Limb (tissue), 2 donors: ENCODE measurements at regions not wholly inside any gene's neighbourhood (a gene's known extent, or its start where the extent isn't known, plus 50 kb on each side); places are given as distances from the start of the nearest gene placed in this dataset.
A peak's percentile ranks its signal among the peaks of the same experiment; 100 is the strongest.

ENCODE experiments used
- DNase-seq, 2 donors: peaks; one replicate each; pipeline ENCODE4 v3.0.0-alpha.2; 2016; ENCODE audit errors: extremely low spot score in 2 of 2

DNA sequence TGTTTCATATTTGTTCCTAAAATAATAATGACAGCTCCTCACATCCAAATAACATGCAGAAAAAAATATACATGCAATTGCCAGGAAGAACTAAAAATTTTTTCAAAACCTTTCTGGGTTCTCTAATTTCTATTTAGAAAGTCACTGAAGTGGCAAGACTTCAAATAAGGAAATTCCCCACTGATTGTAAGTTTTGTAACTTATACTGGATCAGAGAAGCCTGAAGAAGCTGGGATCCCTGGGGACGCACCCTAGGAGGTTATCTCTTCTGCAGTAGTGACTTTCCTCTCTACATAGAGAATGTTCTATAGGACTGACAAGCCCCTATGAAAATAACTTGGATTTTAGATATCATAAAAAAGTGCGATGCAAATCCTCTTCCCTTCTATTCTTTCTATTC is 182.6 kb downstream of the MRPL39 start:
- DNase-seq, result no peak

DNA sequence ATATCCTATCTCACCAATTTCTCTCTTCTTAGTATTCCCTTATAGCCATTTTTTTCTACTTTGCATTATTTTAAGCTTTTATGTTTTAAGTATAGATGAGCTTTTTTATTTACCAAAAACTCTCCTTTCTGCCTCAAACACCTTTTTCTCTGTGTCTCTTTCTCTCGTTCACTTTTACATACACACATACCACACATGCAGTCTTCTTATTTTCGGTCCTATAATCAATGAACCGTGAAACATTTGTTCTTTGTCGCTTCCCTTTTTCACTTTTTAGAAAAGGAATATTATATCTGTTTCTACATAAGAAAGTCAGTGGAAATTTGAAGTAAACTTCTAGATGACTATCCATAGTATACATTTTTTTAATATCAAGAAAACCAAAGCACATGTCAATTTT is 183.2 kb downstream of the MRPL39 start:
- no peak for DNase-seq

DNA sequence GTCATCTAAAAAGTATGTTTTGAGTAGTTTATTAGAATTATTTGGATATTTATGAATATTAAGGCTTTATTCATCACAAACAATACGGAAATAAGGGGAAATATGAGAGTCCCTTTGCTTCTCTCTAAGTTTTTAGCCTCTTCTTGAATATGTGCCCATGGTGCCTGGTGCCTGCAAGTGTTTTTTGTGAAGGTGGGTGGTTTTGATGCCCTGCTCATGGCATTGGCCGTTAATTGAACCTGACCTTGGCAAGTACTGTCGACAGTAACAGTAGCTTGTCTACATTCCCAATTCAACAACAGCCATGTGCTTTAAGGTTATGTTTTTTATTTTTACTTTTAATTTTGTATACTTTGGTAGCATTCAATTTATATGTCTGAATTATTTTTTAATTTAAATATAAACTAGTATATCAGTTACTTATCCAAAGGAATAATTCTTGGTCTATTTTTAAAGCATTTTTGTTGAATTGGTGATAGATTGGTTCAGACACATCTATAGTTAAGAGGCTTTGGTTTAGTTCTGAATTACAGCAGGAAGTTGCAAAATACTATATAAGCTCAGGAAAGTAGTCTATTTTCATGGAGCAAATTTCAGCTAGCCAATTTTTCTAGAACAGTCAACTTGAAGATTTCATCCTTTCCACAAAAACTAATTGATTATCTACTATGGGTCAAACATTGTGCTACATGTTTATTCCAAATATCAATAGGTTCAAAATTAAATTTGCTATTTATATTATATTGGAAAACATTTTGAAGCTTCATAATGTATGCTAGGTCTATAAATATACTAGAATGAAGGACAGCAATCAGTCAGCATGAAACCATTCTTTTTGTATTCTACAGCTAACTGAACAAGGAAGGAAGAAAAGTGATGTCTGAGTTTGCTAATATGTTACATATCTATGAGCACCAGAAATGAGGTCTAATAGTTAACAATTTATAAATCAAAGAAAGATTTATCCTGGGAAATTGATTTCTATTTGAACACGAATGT is 184.4 kb downstream of the MRPL39 start:
- no peak for DNase-seq

DNA sequence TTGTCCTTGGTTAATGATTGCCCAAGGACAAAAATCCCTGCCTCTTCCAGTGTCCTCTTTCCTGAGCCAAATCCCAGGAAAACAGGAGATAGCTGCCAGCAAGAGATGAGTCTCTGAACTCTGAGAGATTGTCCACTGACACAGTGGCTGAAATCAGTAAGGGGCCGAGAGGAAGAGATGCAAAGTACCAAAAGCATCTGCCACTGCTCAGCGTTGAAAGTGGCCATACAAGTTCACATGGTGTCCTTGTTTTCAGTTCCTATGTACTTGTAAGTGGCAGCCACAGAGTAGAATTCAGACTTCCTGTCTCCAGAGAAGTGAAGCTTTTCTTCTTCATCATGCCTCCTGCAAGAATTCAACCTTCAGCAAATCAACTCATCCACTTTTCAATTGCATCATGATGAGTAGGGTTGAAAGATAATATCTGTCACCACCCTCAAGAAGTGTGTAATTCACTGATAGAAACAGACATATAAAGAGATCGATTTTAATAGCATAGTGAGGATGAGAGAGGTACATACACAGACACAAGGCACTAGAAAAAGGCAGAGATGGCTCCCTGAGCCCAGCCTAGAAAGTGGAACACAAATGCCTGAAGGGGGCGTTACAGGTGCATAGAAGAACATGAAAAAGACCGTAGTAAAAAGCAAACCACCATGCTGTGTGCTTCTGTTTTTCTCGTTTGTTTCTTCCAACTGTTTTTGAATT is 185.8 kb downstream of the MRPL39 start:
- DNase-seq, result no peak

DNA sequence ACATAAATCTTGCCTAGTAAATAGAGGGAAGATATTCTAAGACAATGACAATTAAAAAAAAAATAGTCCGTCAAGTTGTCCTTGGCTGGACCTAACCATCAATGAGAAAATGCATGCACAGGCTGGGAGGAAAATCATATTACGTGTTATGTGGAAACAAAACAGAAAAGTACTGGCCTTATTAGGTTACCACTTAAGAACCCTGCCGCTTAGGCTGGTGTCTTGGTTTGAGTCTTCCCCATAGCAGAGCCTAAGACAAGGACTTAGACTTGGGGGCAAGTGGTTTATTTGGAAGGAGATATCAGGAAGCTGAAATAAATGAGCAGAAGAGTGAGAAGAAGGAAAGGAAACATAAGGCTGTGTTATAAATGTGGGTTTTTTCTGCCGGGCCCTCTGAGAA is 186.4 kb downstream of the MRPL39 start:
- no peak for DNase-seq

DNA sequence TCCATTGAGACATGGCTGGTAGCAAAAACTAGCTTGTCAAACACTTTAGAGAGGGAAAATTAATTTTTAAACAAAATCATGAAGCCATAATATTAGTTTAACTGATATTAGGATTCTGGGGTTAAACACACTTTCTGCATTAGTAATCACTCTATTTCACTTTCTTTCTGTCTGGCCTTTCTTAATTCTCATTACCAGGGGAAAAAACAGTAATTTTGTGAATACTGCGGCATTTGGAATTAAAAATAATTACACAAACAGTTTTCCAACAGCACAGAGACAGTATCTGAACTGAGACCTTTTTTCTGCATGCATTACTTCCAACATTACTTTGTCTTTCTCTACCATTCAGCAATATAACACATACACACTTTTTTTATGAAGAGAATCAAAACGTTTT is 190.6 kb downstream of the MRPL39 start:
- no peak for DNase-seq

DNA sequence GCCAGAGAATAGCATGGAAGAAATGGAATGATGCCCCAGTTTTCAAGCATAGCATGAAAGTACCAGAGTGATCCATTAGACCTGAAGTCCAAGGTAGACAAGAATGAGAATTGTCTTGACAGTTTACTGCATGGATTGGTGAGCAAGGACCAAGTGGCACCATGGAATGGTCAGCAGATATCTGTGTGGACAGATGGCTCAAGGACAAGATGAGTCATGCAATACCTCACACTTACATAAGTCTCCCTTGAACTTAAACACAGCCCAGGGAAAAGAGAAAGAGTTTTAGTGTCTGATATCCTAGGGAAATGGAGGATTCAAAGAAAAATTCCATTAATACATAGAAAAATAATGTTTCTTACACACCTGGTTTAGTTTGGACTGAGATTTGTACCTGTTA is 195.2 kb downstream of the MRPL39 start:
- no peak for DNase-seq

DNA sequence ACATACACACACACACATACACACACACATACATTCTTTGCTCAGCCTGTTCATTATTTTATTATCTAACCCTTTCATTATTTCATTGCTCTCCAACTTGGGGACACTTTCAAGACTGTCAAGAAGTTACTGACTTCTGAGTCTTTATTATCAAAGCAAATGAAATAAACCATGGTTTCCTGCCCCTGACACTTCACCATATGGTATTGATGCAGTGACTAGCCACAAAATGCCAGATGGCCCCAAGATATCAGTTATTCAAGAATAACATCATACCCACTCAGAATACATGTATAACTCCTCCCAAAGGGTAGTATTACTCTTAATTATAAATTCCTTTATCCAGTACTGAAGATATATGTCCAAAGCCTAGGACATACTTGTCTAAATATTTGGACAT is 197.3 kb downstream of the MRPL39 start:
- no peak for DNase-seq

DNA sequence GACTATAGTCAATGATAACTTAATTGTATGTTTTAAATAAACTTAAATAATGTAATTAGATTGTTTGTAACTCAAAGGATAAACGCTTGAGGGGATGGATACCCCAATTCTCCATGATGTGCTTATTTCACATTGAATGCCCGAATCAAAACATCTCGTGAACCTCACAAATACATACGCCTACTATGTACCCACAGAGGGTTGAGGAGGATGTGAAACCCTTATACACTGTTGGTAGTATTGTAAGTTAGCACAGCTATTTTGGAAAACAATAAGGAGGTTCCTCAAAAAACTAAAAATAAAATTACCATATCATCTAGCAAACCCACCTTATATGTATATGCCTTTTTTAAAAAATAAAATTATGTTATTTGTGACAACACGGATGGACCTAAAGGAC is 198.6 kb downstream of the MRPL39 start:
- no peak for DNase-seq

DNA sequence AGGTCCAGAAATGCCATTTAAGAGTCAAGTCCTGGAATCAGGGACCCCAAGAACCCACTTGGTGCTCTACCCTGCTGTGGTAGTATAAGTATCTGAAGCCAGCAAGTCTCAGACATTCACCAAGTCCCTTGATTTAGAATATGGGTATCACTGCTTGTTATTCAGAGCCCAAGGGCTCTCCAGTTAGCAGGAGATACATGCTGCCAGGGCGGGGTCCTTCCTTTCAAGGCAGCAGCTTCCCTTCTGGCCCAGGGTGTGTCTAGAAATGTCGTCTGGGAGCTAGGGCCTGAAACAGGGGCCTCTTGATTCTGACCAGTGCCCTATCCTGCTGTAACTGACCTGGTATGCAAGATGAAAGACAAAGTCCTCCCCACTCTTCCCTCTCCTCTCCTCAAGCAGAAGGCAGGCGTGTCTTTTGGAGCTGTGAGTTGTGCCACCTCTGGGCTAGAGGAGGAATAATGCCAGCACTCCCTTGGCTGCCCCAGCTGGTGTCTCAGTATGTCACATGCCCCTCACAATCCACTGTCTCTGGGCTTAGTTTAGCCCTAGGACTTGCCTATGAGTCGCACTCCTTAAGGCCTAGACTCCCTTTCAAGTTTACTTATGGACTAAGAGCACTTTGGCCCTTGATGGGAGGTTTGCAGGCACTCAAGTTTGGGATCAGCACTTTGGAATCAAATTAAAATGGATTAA is 200.2 kb downstream of the MRPL39 start:
- DNase-seq, result no peak

DNA sequence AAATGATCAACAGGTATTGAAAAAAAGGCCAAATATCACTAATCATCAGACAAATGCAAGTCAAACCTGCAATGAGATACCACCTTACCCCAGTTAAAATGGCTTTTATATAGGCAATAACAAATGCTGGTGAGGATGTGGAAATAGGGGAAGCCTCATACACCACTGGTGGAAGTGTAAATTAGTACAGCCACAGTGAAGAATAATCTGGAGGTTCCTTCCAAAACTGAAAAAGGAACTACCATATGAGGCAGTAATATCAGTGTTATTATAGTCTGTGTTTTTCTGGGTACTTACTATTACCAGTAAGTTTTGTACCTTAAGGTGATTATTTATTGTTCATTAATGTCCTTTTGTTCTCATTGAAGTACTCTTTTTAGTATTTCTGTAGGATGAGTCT is 201.3 kb downstream of the MRPL39 start:
- DNase-seq, result no peak

DNA sequence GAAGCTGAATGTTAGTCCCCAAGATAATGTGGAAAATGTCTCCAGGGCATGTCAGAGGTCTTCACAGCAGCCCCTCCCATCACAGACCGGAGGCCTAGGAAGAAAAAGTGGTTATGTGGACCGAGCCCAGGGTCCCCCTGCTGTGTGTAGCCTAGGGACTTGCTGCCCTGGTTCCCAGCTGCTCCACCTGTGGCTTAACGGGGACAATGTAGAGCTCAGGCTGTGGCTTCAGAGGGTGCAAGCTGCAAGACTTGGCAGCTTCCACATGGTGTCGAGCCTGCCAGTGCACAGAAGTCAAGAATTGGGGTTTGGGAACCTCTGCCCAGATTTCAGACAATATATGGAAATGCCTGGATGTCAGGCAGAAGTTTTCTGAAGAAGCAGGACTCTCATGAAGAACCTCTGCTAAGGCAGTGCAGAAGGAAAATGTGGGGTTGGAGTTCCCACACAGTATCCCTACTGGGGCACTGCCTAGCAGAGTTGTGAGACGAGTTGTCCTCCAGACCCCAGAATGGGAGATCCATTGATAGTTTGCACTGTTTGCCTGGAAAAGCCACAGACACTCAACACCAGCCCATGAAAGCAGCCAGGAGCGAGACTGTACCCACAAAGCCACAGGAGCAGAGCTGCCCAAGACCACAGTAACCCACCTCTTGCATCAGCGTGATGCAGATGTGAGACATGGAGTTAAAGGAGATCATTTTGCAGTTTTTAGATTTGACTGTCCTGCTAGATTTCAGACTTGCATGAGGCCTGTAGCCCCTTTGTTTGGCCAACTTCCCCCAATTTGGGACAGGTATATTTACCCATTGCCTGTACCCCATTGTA is 204.9 kb downstream of the MRPL39 start:
- no peak for DNase-seq

DNA sequence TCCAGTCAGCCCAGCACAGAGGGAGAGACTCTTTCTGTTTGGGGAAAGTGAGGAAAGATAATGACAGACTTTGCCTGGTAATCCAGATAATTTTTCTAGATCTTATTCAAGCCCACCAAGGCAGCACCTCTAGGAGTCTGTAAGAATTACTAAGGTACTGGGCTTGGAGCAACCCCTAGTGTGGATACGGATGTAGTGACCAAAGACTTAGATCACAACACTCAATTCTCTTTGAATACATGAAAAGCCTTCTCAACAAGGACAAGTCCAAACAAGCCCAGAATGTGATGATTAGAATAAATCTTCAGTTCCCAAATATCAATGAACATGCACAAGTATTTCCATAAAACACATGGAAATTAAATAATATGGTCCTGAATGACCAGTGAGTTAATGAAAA is 206.9 kb downstream of the MRPL39 start:
- no peak for DNase-seq

DNA sequence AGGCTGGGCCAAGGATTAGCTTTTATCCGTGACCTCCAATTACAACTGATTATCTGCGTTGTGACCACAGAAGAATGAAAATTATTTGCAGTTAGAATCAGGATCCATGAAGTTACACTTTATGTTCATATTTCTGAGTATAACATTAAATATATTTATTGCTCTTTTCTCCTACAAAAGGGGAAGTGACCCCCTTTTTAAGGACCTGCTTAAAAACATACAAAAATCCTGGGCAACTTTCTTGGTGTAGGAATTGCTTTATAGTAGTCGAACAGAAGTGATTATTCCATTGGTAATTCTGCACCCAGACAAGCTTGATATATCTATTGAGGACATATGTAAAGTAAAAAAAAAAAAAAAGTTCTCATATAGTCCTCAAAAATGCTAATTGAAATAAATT is 208.7 kb downstream of the MRPL39 start:
- DNase-seq, result no peak

DNA sequence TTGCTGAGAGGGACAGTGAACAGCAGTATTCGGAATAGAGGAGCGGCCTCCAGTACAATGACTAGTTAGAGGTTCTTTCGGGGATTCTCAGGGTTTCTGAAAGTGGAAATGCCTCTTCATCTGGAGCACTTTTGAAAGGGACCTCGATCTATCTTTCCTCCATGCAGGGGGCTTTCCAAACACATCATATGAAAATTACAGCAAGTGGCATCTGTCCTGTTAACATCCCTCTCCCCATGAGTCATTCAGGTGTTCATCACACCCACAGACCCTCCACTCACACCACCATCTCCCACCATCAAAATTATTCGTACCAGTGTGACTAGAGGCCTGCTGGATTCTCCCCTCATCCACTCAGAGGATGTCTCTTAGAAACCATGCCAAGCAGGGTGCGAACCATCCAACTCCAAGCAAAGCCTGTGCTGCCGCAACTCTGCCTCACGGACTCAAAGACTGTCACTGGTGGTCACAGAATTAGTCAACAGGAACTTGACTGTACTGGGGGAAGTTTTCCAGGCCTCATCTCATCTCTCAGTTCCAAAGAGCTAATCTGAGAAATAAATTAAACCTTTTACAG is 211.1 kb downstream of the MRPL39 start:
- DNase-seq, result no peak

DNA sequence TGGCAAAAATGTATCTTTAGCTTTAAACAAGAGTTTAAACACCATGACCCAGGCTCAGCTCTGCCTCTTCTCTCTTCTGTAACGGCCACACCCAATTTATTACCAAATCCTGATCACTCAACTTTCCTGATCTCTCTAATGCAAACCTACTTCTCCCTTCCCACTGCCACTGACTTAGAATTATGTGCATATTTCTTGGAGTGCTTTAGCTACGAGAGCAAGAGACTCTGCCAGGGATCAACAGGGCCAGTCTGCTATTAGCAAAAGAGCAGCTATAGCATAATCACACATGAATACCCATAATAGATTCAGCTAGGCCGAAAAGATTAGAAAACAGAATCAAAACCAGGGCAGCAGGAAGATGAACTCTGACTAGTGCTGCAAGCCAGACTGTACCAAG is 215.5 kb downstream of the MRPL39 start:
- no peak for DNase-seq

DNA sequence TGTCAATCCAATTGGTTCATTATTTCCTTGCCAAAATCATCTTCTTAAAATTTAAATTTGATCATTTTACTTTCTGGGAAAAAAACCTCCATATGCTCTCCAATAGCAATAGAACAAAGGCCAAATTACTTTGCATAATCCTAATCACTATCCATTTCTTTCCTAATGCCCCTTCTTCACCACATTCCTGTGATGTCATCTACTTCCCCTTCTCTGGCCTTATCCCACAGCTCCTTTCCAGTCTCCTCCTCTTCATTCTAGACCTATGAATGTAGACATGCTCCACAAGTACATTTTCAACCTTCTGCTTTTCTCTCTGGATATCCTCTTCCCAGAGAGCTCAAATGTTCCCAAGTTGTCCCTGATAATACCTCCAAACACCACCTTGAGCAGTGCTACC is 216.6 kb downstream of the MRPL39 start:
- no peak for DNase-seq

DNA sequence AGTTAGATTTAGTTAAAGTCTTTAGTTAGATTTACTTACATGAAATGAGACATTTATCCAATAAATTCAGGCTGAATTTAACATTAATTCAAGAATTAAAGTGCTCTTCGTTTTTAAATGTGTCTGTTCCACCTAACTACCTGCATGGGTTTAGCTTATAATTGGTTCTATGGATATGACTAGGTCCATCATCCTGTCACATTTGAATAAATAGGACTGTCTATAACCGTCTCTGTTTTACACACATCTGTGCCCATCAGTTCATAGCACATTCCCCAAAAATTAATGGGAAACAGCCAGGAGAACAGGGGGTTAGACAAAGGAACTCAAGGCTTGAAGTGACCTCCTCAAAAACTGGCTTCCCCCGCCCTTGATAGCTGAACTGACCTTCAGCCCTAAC is 219.6 kb downstream of the MRPL39 start:
- no peak for DNase-seq

DNA sequence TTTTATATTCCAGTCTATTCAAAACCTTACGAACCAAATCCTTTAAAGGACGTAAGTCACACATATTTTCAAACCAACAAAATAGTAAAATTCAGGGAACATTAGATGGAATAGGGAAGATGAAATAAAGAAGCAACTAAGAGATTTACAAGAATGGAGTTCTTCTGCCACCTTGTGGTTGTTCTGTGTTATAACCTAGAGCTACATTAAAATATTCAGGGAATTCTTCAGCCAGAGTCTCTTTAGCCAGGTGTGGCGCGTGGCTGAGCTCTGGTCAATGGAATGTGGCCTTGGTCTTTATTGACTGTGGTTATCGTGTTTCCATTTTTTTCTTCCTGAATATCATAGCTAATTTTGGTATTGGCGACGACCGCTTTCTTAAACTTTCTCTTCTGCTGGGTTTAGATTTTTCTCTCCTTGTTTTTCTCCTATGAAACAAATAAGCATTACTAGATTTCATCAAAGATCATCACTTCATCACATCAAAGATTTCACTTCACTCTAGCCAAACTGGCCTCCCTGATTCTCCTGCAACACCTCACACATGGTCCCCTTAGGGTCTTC is 221.3 kb downstream of the MRPL39 start:
- DNase-seq, result peak; percentile 39 to 81

DNA sequence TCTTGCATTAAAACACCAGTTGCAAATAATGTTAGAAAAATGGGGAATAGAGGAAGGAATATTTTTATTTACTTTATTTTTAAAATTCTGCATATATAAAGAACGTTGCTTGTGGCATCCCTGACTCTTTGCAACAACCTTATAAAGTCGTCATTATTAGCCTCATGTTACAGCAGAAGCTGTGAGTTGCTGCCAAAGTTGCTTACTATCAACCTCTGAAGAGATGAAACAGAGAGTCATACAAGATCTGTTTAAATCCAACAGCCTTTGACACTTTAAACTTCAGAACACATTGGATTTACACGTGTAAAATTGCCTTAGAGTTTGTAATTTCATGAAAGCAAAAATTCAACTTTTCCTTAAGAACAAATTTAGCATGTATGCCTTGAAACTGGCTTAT is 221.9 kb downstream of the MRPL39 start:
- DNase-seq, result no peak

DNA sequence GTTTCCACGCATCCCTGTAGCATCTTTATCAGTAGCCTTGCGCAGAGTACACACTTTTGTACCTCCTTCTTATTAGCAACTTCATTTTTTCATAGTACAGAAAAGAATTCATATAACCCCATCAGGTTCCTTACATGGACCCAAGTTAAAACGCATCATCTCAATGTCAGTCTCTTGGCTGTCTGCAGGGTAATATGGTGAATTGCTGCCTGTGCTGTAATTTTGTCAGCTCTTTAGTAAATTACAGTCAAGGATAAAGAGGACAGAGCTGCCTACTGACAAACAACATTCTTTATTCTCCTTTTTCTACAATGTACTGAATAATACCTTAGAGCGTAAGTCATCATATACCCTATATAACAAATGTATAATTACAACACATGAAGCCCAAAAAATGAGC is 222.5 kb downstream of the MRPL39 start:
- DNase-seq, result no peak
